Fibroblast of lung (primary cell): ENCODE measurements at regions not wholly inside any gene's neighbourhood (a gene's known extent, or its start where the extent isn't known, plus 50 kb on each side); places are given as distances from the start of the nearest gene placed in this dataset.

Source experiments
- CTCF ChIP-seq, 2 donors: IDR thresholded peaks in 1 of 2; conservative IDR thresholded peaks in 1 of 2; 1 replicate in 1 of 2; 2 replicates in 1 of 2; pipeline ENCODE4 v1.5.1; 2011 to 2012; ENCODE audit warnings: low read length in 2 of 2, control low read depth in 1 of 2, inconsistent platforms in 1 of 2, low read depth in 1 of 2, mild to moderate bottlenecking in 1 of 2
- EZH2 ChIP-seq: IDR thresholded peaks from 2 replicates; pipeline ENCODE4 v1.5.1; 2012; ENCODE audit warnings: low read length, control low read depth, mild to moderate bottlenecking; ENCODE audit errors: missing control alignments

DNA sequence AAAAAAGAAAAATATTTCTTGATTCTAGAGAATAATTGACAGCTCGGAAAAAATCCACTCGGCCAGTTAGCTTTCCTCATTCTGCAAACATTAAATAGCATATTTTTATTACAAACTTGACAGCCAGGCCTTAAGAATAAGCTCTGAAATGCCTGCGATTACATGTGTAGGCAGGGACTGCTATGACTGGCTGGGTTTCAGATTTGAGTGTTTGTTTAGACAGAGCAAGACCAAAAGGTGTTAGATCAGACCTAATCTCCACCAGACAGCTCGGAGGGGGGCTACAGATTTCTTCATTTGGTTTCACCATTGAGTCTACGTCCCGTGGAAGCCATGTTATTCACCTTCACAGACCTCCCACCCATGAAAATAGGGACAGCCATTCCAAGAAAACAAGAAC is 192.1 kb upstream of the ADAMTS5 start:
- no peak for TF ChIP-seq CTCF (conservative IDR thresholded peaks at IDR 0.05 in 1 of 2, IDR thresholded peaks at IDR 0.05 in 1 of 2; ENCODE audit: low read depth in 1 of 2, low read length in 2 of 2)
- TF ChIP-seq EZH2, result no peak
